Naive B cell (primary cell): ENCODE measurements at regions not wholly inside any gene's neighbourhood (a gene's known extent, or its start where the extent isn't known, plus 50 kb on each side); places are given as distances from the start of the nearest gene placed in this dataset.
A peak's percentile ranks its signal among the peaks of the same experiment; 100 is the strongest.
"Not testable (repeated sequence)": the region's sequence is repeated elsewhere in the genome, so short reads cannot be mapped to it uniquely, and the experiment has no call there.

Experiments
- ATAC-seq, 2 donors: fragments of 150-1000 bp; cut with Tn5 transposase; 2 replicates each; pipeline ENCODE4 v1.10.0; 2021; ENCODE audit warnings: low read depth in 2 of 2, mild to moderate bottlenecking in 2 of 2, moderate library complexity in 2 of 2
- DNase-seq: peaks from one replicate; pipeline ENCODE4 v3.0.0; 2022
- H3K27ac Mint-ChIP-seq, 6 donors: one replicate each; pipeline ENCODE4 v1.8.0; 2020 to 2022; ENCODE audit warnings: mild to moderate bottlenecking in 6 of 6, mixed read lengths in 6 of 6, moderate library complexity in 5 of 6, inconsistent platforms in 2 of 6
- H3K27me3 Mint-ChIP-seq, 3 donors: one replicate each; pipeline ENCODE4 v1.8.0; 2021 to 2022; ENCODE audit warnings: mixed read lengths in 3 of 3, mild to moderate bottlenecking in 1 of 3
- H3K36me3 Mint-ChIP-seq, 2 donors: one replicate each; pipeline ENCODE4 v1.8.0; 2020 to 2022; ENCODE audit warnings: mixed read lengths in 2 of 2, inconsistent platforms in 1 of 2, mild to moderate bottlenecking in 1 of 2
- H3K4me1 Mint-ChIP-seq, 3 donors: one replicate each; pipeline ENCODE4 v1.8.0; 2020 to 2022; ENCODE audit warnings: mixed read lengths in 3 of 3, inconsistent platforms in 1 of 3, mild to moderate bottlenecking in 1 of 3, moderate library complexity in 1 of 3
- H3K4me3 Mint-ChIP-seq, 8 donors: one replicate each; pipeline ENCODE4 v1.8.0; 2020 to 2022; ENCODE audit warnings: mild to moderate bottlenecking in 8 of 8, mixed read lengths in 8 of 8, moderate library complexity in 8 of 8, inconsistent platforms in 2 of 8
- H3K9me3 Mint-ChIP-seq, 7 donors: one replicate each; pipeline ENCODE4 v1.8.0; 2020 to 2022; ENCODE audit warnings: mixed read lengths in 7 of 7, mild to moderate bottlenecking in 5 of 7, inconsistent platforms in 2 of 7, moderate library complexity in 1 of 7

- no peak for DNase-seq
- no peak for ATAC-seq
- H3K27me3 Mint-ChIP-seq = peaks cover 8 to 22% (median 10%) of the 10 kb centered on the region in 3 donors
- H3K4me3 Mint-ChIP-seq = no peak overlapping the region
- peak overlapping the region in 1 of 6 donors; percentile 52 for H3K27ac Mint-ChIP-seq
- H3K9me3 Mint-ChIP-seq = peaks cover 0 to 12% (median 0%) of the 10 kb centered on the region in 7 donors
- no peaks in the 10 kb centered on the region for H3K4me1 Mint-ChIP-seq
- H3K36me3 Mint-ChIP-seq = no peaks in the 10 kb centered on the region
Observed at GRCh38 chr5:119751734-119752094, 122.4 kb downstream of the FAM170A start.

DNA sequence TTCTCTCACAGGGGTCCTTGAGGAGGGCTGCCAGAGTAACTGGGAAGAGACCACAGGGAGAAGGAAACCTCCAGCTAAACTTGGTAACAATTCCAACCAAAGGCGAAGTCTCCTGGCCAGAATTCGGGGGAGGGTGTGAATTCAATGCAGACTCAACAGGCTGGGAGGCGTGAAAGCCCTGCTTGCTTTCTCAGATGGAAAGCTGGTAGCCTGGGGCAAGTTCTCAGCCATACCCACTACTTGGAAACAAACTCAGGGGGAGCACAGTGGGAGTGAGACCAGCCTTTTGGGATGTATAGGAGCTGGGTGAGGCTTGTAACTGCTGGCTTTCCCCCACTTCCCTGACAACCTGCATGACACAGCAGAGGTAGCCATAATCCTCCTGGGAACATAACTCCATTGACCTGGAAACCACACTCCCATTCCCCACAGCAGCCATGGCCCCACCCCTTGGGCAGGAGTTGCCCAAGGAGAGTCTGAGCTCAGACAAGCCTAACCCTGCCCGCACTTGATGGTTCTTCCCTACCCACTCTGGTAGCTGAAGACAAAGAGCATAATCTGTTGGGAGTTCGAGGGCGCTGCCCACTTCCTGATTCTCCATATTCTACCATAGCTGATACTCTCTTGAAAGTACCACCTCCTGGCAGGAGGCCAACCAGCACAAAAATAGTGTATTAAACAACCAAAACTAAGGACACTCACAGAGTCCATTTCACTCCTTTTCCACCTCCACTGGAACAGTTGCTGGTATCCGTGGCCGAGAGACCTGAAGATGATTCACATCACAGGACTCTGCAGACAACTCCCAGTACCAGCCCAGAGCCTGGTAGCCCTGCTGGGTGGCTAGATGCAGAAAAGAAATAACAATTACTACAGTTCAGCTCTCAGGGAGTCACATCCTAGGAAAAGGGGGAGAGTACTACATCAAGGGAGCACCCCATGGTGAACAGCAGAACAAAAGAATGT, 123.8 kb downstream of the FAM170A start:
- H3K27ac Mint-ChIP-seq = no peak overlapping the region
- peaks cover 0 to 12% (median 0%) of the 10 kb centered on the region in 7 donors for H3K9me3 Mint-ChIP-seq
- ATAC-seq (no peak), DNase-seq (no peak)
- H3K27me3 Mint-ChIP-seq = peaks cover 8 to 22% (median 10%) of the 10 kb centered on the region in 3 donors
- H3K4me3 Mint-ChIP-seq = no peak overlapping the region
- no peaks in the 10 kb centered on the region for H3K36me3 Mint-ChIP-seq
- no peaks in the 10 kb centered on the region for H3K4me1 Mint-ChIP-seq

DNA sequence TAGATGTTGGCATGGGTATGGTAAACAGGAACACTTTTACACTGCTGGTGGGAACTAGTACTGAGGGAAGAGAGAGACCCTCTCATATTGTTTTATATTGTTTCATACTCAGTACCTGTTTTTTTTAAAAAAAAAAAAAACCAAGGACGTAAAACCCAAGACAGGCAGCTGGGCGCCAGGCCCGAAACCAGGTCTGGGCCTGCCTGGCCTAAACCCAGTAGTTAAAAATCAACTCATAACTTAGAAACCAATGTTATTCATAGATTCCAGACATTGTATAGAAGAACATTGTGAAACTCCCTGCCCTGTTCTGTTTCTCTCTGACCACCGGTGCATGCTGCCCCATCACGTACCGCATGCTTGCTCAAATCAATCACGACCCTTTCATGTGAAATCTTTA, 125.5 kb downstream of the FAM170A start:
- not testable (repeated sequence) for H3K27ac Mint-ChIP-seq, H3K4me1 Mint-ChIP-seq, ATAC-seq, H3K36me3 Mint-ChIP-seq, DNase-seq, H3K4me3 Mint-ChIP-seq
- H3K27me3 Mint-ChIP-seq = peaks cover 6 to 16% (median 15%) of the 10 kb centered on the region in 3 donors
- peaks cover 0 to 12% (median 0%) of the 10 kb centered on the region in 7 donors for H3K9me3 Mint-ChIP-seq

GRCh38 chr5:119757276-119757675, 127.9 kb downstream of the FAM170A start:
- no peaks in the 10 kb centered on the region for H3K4me1 Mint-ChIP-seq
- no peak overlapping the region for H3K4me3 Mint-ChIP-seq
- no peaks in the 10 kb centered on the region for H3K36me3 Mint-ChIP-seq
- H3K9me3 Mint-ChIP-seq = peaks cover 0 to 12% (median 0%) of the 10 kb centered on the region in 7 donors
- no peak overlapping the region for H3K27ac Mint-ChIP-seq
- peaks cover 14 to 18% (median 14%) of the 10 kb centered on the region in 3 donors for H3K27me3 Mint-ChIP-seq
- DNase-seq (no peak), ATAC-seq (no peak)

GRCh38 chr5:119769695-119770693, 140.6 kb downstream of the FAM170A start:
- not testable (repeated sequence) for H3K4me1 Mint-ChIP-seq, H3K27me3 Mint-ChIP-seq, ATAC-seq, DNase-seq, H3K36me3 Mint-ChIP-seq
- H3K27ac Mint-ChIP-seq = peak overlapping the region in 1 of 6 donors; percentile 50
- peak overlapping the region in 1 of 8 donors; percentile 21 for H3K4me3 Mint-ChIP-seq
- H3K9me3 Mint-ChIP-seq = peaks cover 7 to 23% (median 11%) of the 10 kb centered on the region in 7 donors

GRCh38 chr5:119780145-119780544, 150.8 kb downstream of the FAM170A start:
- DNase-seq, H3K36me3 Mint-ChIP-seq, H3K4me3 Mint-ChIP-seq, ATAC-seq, H3K4me1 Mint-ChIP-seq, H3K9me3 Mint-ChIP-seq, H3K27ac Mint-ChIP-seq: not testable (repeated sequence)
- peaks cover 0 to 12% (median 0%) of the 10 kb centered on the region in 3 donors for H3K27me3 Mint-ChIP-seq

DNA sequence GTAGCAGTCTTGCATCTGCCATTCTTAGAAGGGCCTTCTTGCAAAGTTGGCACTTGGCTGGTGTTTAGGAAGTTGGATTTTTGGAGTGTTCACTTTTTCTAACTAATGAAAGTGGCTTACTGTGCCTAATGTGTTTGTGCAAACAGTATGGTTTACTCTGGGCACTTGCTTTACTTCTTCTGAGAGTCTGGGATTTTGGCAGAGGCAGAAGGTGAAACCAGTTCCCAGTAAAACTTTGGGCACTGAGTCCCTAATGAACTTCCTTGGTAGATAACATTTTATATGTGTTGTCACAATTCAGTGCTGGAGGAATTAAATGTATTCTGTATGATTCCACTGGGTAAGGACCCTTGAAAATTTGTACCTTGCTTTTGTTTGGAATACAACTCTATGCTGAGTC, 155.7 kb downstream of the FAM170A start:
- DNase-seq (no peak), ATAC-seq (no peak)
- Mint-ChIP-seq H3K36me3 (no peaks in the 10 kb centered on the region), H3K27ac (no peak overlapping the region), H3K9me3 (no peaks in the 10 kb centered on the region), H3K4me3 (no peak overlapping the region), H3K4me1 (no peaks in the 10 kb centered on the region), H3K27me3 (peaks cover 0 to 12% (median 0%) of the 10 kb centered on the region in 3 donors)

- ATAC-seq (no peak), DNase-seq (no peak)
- Mint-ChIP-seq H3K4me3 (no peak overlapping the region), H3K27me3 (peaks cover 0 to 3% (median 0%) of the 10 kb centered on the region in 3 donors), H3K4me1 (no peaks in the 10 kb centered on the region), H3K9me3 (peaks cover 0 to 5% (median 0%) of the 10 kb centered on the region in 7 donors), H3K27ac (no peak overlapping the region), H3K36me3 (no peaks in the 10 kb centered on the region)
Observed at GRCh38 chr5:119789406-119790117, 160.2 kb downstream of the FAM170A start.

GRCh38 chr5:119792161-119792799, 162.9 kb downstream of the FAM170A start:
- no peak for ATAC-seq
- no peak overlapping the region for H3K27ac Mint-ChIP-seq
- no peaks in the 10 kb centered on the region for H3K27me3 Mint-ChIP-seq
- H3K36me3 Mint-ChIP-seq = no peaks in the 10 kb centered on the region
- no peaks in the 10 kb centered on the region for H3K4me1 Mint-ChIP-seq
- no peak for DNase-seq
- no peak overlapping the region for H3K4me3 Mint-ChIP-seq
- peaks cover 0 to 5% (median 0%) of the 10 kb centered on the region in 7 donors for H3K9me3 Mint-ChIP-seq

DNA sequence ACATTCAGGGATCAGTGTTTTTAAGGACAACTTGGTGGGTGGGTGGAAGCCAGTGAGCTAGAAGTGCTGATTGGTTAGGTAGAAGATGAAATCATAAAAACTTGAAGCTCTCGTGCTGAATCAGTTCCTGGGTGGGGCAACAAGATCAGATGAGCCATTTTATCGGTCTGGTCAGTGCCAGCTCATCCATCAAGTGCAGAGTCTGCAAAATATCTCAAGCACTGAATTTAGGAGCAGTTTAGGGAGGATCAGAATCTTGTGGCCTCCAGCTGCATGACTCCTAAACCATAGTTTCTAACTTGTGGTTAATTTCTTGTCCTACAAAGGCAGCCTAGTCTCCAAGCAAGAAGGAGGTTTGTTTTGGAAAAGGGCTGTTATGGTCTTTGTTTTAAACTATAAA, 166.4 kb downstream of the FAM170A start:
- DNase-seq = no peak
- Mint-ChIP-seq H3K27me3 (no peaks in the 10 kb centered on the region), H3K27ac (no peak overlapping the region), H3K4me3 (no peak overlapping the region), H3K36me3 (no peaks in the 10 kb centered on the region), H3K4me1 (no peaks in the 10 kb centered on the region), H3K9me3 (peaks cover 0 to 5% (median 0%) of the 10 kb centered on the region in 7 donors)
- ATAC-seq = no peak

DNA sequence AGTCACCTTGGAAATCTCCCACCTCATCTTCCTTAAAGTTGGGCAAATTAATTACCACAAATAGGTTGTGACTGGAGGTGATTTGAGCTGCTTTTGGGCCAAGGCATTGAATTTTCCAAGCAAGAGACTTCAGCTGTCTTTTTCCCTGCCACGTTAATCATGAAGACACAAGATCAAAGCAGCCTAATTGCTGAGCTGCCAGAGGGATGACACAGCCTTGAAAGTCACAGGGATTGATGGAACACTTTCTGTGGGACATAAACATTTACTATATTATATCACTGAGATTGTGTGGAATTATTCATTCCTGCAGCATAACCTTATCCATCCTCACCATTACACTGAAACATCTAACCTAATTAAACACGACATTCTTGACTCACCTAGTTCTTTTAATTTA, 172.2 kb downstream of the FAM170A start:
- H3K27ac Mint-ChIP-seq = no peak overlapping the region
- H3K4me3 Mint-ChIP-seq = no peak overlapping the region
- ATAC-seq (no peak), DNase-seq (no peak)
- H3K36me3 Mint-ChIP-seq = no peaks in the 10 kb centered on the region
- no peaks in the 10 kb centered on the region for H3K27me3 Mint-ChIP-seq
- H3K4me1 Mint-ChIP-seq = no peaks in the 10 kb centered on the region
- peaks cover 3 to 14% (median 6%) of the 10 kb centered on the region in 7 donors for H3K9me3 Mint-ChIP-seq

- no peak for DNase-seq
- no peaks in the 10 kb centered on the region for H3K4me1 Mint-ChIP-seq
- H3K27me3 Mint-ChIP-seq = no peaks in the 10 kb centered on the region
- ATAC-seq = no peak
- H3K36me3 Mint-ChIP-seq = peaks cover 0 to 8% of the 10 kb centered on the region in 2 donors
- H3K27ac Mint-ChIP-seq = no peak overlapping the region
- peaks cover 6 to 23% (median 17%) of the 10 kb centered on the region in 7 donors for H3K9me3 Mint-ChIP-seq
- H3K4me3 Mint-ChIP-seq = no peak overlapping the region
Observed at GRCh38 chr5:119808024-119808423, 178.7 kb downstream of the FAM170A start.
